ENCODE measurements at regions not wholly inside any gene's neighbourhood (a gene's known extent, or its start where the extent isn't known, plus 50 kb on each side); places are given as distances from the start of the nearest gene placed in this dataset.

GRCh38 chr16:85344502-85345128 is 232.3 kb upstream of the CIBAR2 start:
- no peak for DNase-seq (ENCODE audit: low read depth in 3 of 3)

GRCh38 chr16:85345129-85345639 is 232.9 kb upstream of the CIBAR2 start:
- no peak for DNase-seq (ENCODE audit: low read depth in 3 of 3)

- DNase-seq (ENCODE audit: low read depth in 3 of 3), result no peak
Measured at GRCh38 chr16:85346404-85347212, 234.3 kb upstream of the CIBAR2 start.

GRCh38 chr16:85347213-85347591 is 234.9 kb upstream of the CIBAR2 start:
- DNase-seq (ENCODE audit: low read depth in 3 of 3), result no peak

- DNase-seq (ENCODE audit: low read depth in 3 of 3), result no peak
Measured at GRCh38 chr16:85348065-85348840, 236.0 kb upstream of the CIBAR2 start.

- DNase-seq (ENCODE audit: low read depth in 3 of 3), result no peak
Measured at GRCh38 chr16:85348911-85349334, 236.7 kb upstream of the CIBAR2 start.

- no peak for DNase-seq (ENCODE audit: low read depth in 3 of 3)
Measured at GRCh38 chr16:85349365-85350145, 237.3 kb upstream of the CIBAR2 start.

- no peak for DNase-seq (ENCODE audit: low read depth in 3 of 3)
Measured at GRCh38 chr16:85350146-85350728, 238.0 kb upstream of the CIBAR2 start.

GRCh38 chr16:85350973-85351372 is 238.7 kb upstream of the CIBAR2 start:
- DNase-seq (ENCODE audit: low read depth in 3 of 3), result no peak

GRCh38 chr16:85353013-85353412 is 240.7 kb upstream of the CIBAR2 start:
- no peak for DNase-seq (ENCODE audit: low read depth in 3 of 3)

- no peak for DNase-seq (ENCODE audit: low read depth in 3 of 3)
Measured at GRCh38 chr16:85353839-85354685, 241.8 kb upstream of the CIBAR2 start.

GRCh38 chr16:85354686-85355514 is 242.6 kb upstream of the CIBAR2 start:
- no peak for DNase-seq (ENCODE audit: low read depth in 3 of 3)

GRCh38 chr16:85355515-85355837 is 243.2 kb upstream of the CIBAR2 start:
- DNase-seq (ENCODE audit: low read depth in 3 of 3), result no peak

GRCh38 chr16:85356157-85356556 is 243.9 kb upstream of the CIBAR2 start:
- DNase-seq (ENCODE audit: low read depth in 3 of 3), result no peak

- DNase-seq (ENCODE audit: low read depth in 3 of 3), result no peak
Measured at GRCh38 chr16:85357323-85357722, 245.1 kb upstream of the CIBAR2 start.

- DNase-seq (ENCODE audit: low read depth in 3 of 3), result no peak
Measured at GRCh38 chr16:85357924-85358505, 245.7 kb upstream of the CIBAR2 start.

GRCh38 chr16:85358704-85359146 is 246.5 kb upstream of the CIBAR2 start:
- no peak for DNase-seq (ENCODE audit: low read depth in 3 of 3)

- no peak for DNase-seq (ENCODE audit: low read depth in 3 of 3)
Measured at GRCh38 chr16:85359147-85359822, 247.0 kb upstream of the CIBAR2 start.

Measured in stimulated activated CD4-positive, alpha-beta T cell treated with anti-CD3 and anti-CD28 coated beads, TNF-alpha, amount 100 ng/mL, for 48 hours (primary cell).